H1 (cell line): ENCODE measurements at regions not wholly inside any gene's neighbourhood (a gene's known extent, or its start where the extent isn't known, plus 50 kb on each side); places are given as distances from the start of the nearest gene placed in this dataset.

Experiments
- CTCF ChIA-PET: fragments of 300-600 bp; sonication (Branson Sonifier 250); formaldehyde crosslinking; loops from one replicate; lab custom pipeline; 2021; ENCODE audit not compliant: partially characterized antibody; lab: Charles Lee
- POLR2A ChIA-PET: fragments of 300-600 bp; sonication (Branson Sonifier 250); formaldehyde crosslinking; loops from one replicate; lab custom pipeline; 2021; ENCODE audit warnings: inconsistent platforms; ENCODE audit not compliant: partially characterized antibody; lab: Charles Lee
- DNase-seq, 2 experiments: peaks; one replicate each; pipeline versions ENCODE4 v3.0.0 to v3.0.0-alpha.2; 2010 to 2022; ENCODE audit warnings: low spot score in 2 of 2, low read depth in 1 of 2, mixed read lengths in 1 of 2
- FAIRE-seq: peaks from 2 replicates; lab custom pipeline; 2011; peaks lifted over from hg19 to GRCh38; lab: Jason Lieb, UNC
- H2AFZ ChIP-seq: 2 replicates; pipeline ENCODE4 v1.8.1; 2012; ENCODE audit warnings: low read length, inconsistent platforms
- H2AK5ac ChIP-seq: 2 replicates; pipeline ENCODE4 v1.6.1; 2013; ENCODE audit warnings: low read depth, low read length
- H2BK120ac ChIP-seq: replicated peaks from 2 replicates; pipeline ENCODE3; 2013; ENCODE audit warnings: low read depth, low read length, inconsistent platforms
- H2BK12ac ChIP-seq: 2 replicates; pipeline ENCODE4 v1.6.1; 2013; ENCODE audit warnings: low read depth, low read length
- H2BK15ac ChIP-seq: 2 replicates; pipeline ENCODE4 v1.6.1; 2013; ENCODE audit warnings: low read length
- H2BK20ac ChIP-seq: 2 replicates; pipeline ENCODE4 v1.6.1; 2013; ENCODE audit warnings: low read length
- H2BK5ac ChIP-seq: 2 replicates; pipeline ENCODE4 v1.6.1; 2013; ENCODE audit warnings: low read depth, low read length
- H3K14ac ChIP-seq: 2 replicates; pipeline ENCODE4 v1.6.1; 2013; ENCODE audit warnings: inconsistent platforms; ENCODE audit not compliant: insufficient read length
- H3K18ac ChIP-seq: 2 replicates; pipeline ENCODE4 v1.6.1; 2013; ENCODE audit warnings: low read length; ENCODE audit errors: extremely low read depth
- H3K23ac ChIP-seq: 2 replicates; pipeline ENCODE4 v1.6.1; 2013; ENCODE audit warnings: inconsistent platforms; ENCODE audit not compliant: insufficient read length
- H3K23me2 ChIP-seq: 2 replicates; pipeline ENCODE4 v1.6.1; 2013; ENCODE audit warnings: low read depth, low read length
- H3K27ac ChIP-seq: 2 replicates; pipeline ENCODE4 v1.6.1; 2011; ENCODE audit warnings: low read depth, low read length, inconsistent platforms
- H3K27me3 ChIP-seq, 4 experiments: replicated peaks in 1 of 4; 1 replicate in 1 of 4; 2 replicates in 3 of 4; pipeline versions ENCODE4 v1.6.1 to v1.8.1; 2011 to 2013; ENCODE audit warnings: low read length in 3 of 4, mild to moderate bottlenecking in 3 of 4, inconsistent platforms in 2 of 4, mixed read lengths in 2 of 4, moderate library complexity in 1 of 4; ENCODE audit not compliant: control insufficient read depth in 3 of 4, insufficient read depth in 3 of 4; ENCODE audit errors: extremely low read depth in 1 of 4
- H3K36me3 ChIP-seq, 4 experiments: 2 replicates each; pipeline versions ENCODE4 v1.6.1 to v1.8.1; 2011 to 2013; ENCODE audit warnings: mild to moderate bottlenecking in 4 of 4, low read length in 3 of 4, moderate library complexity in 2 of 4, control low read depth in 1 of 4, inconsistent platforms in 1 of 4; ENCODE audit not compliant: insufficient read depth in 4 of 4, control insufficient read depth in 2 of 4
- H3K4ac ChIP-seq: replicated peaks from 2 replicates; pipeline ENCODE3; 2013; ENCODE audit warnings: low read length, low read depth, mixed read lengths, inconsistent platforms; ENCODE audit not compliant: insufficient read length
- H3K4me1 ChIP-seq, 4 experiments: replicated peaks in 1 of 4; 1 replicate in 1 of 4; 2 replicates in 3 of 4; pipeline versions ENCODE4 v1.6.1 to v1.8.1; 2011 to 2013; ENCODE audit warnings: low read length in 3 of 4, inconsistent platforms in 2 of 4, mixed read lengths in 1 of 4; ENCODE audit not compliant: insufficient read depth in 4 of 4, control insufficient read depth in 3 of 4
- H3K4me2 ChIP-seq, 2 experiments: 2 replicates each; pipeline versions ENCODE4 v1.6.1 to v1.8.1; 2011 to 2013; ENCODE audit warnings: low read depth in 2 of 2, low read length in 2 of 2, control low read depth in 1 of 2, inconsistent platforms in 1 of 2, mild to moderate bottlenecking in 1 of 2; ENCODE audit not compliant: insufficient read depth in 1 of 2
- H3K4me3 ChIP-seq, 4 experiments: fragments of 200-600, 300-600 bp in 1 of 4; sonication (generic), shearing (Covaris generic), sonication (Bioruptor Twin) in 1 of 4; 2 replicates each; pipeline versions ENCODE4 v1.5.1 to v1.8.1; 2011 to 2016; ENCODE audit warnings: low read length in 4 of 4, low read depth in 3 of 4, control low read depth in 2 of 4, inconsistent platforms in 2 of 4, mild to moderate bottlenecking in 2 of 4, mixed read lengths in 1 of 4, moderate library complexity in 1 of 4; ENCODE audit not compliant: insufficient read depth in 2 of 4; ENCODE audit errors: extremely low read depth in 1 of 4
- H3K56ac ChIP-seq: replicated peaks from 2 replicates; pipeline ENCODE3; 2013; ENCODE audit warnings: low read depth, mild to moderate bottlenecking, mixed read lengths, low read length, inconsistent platforms; ENCODE audit not compliant: insufficient read length
- H3K79me1 ChIP-seq: 2 replicates; pipeline ENCODE4 v1.6.1; 2013; ENCODE audit warnings: low read depth, low read length, control low read depth
- H3K79me2 ChIP-seq, 2 experiments: 2 replicates each; pipeline versions ENCODE4 v1.6.1 to v1.8.1; 2012 to 2013; ENCODE audit warnings: low read length in 2 of 2, mild to moderate bottlenecking in 2 of 2, inconsistent platforms in 1 of 2; ENCODE audit not compliant: insufficient read depth in 2 of 2, control insufficient read depth in 1 of 2
- H3K9ac ChIP-seq, 4 experiments: replicated peaks in 1 of 4; 1 replicate in 1 of 4; 2 replicates in 3 of 4; pipeline versions ENCODE4 v1.6.1 to v1.8.1; 2011 to 2013; ENCODE audit warnings: low read depth in 3 of 4, low read length in 3 of 4, control low read depth in 2 of 4, mild to moderate bottlenecking in 2 of 4, moderate library complexity in 2 of 4, inconsistent platforms in 1 of 4; ENCODE audit errors: extremely low read depth in 1 of 4
- H3K9me3 ChIP-seq, 2 experiments: 2 replicates each; pipeline versions ENCODE4 v1.6.1 to v1.8.1; 2012 to 2013; ENCODE audit warnings: mild to moderate bottlenecking in 2 of 2, moderate library complexity in 2 of 2, control low read depth in 1 of 2, inconsistent platforms in 1 of 2, low read depth in 1 of 2, low read length in 1 of 2, mixed read lengths in 1 of 2; ENCODE audit not compliant: insufficient read depth in 2 of 2
- H4K20me1 ChIP-seq, 2 experiments: replicated peaks in 1 of 2; 2 replicates each; pipeline versions ENCODE3 to v1.8.1; 2011 to 2013; ENCODE audit warnings: inconsistent platforms in 2 of 2, low read length in 2 of 2, mild to moderate bottlenecking in 1 of 2; ENCODE audit not compliant: insufficient read depth in 2 of 2, control insufficient read depth in 1 of 2
- H4K5ac ChIP-seq: 2 replicates; pipeline ENCODE4 v1.6.1; 2013; ENCODE audit warnings: low read length, low read depth, mixed read lengths, inconsistent platforms; ENCODE audit not compliant: insufficient read length
- H4K8ac ChIP-seq: 2 replicates; pipeline ENCODE4 v1.8.0; 2013; ENCODE audit warnings: mild to moderate bottlenecking, moderate library complexity, low read length, inconsistent platforms; ENCODE audit not compliant: insufficient read depth; ENCODE audit errors: extremely low read depth
- H4K91ac ChIP-seq: replicated peaks from 2 replicates; pipeline ENCODE3; 2013; ENCODE audit warnings: low read length, mixed read lengths, inconsistent platforms; ENCODE audit not compliant: insufficient read length
- BACH1 ChIP-seq: IDR thresholded peaks from 2 replicates; pipeline ENCODE4 v1.6.1; 2012; ENCODE audit warnings: low read length, improper control_type of control experiment
- BRCA1 ChIP-seq: IDR thresholded peaks from 2 replicates; pipeline ENCODE4 v1.6.1; 2012; ENCODE audit warnings: low read depth, low read length, improper control_type of control experiment
- CBX5 ChIP-seq: fragments of 300-800, 300-1000 bp; sonication (generic); IDR thresholded peaks from 2 replicates; pipeline ENCODE4 v1.7.1; 2016; ENCODE audit warnings: antibody characterized with exemption, low read length, low read depth
- CTBP2 ChIP-seq: IDR thresholded peaks from 2 replicates; pipeline ENCODE4 v1.7.0; 2011; ENCODE audit warnings: borderline replicate concordance, mild to moderate bottlenecking, moderate library complexity, mixed read lengths, low read length; ENCODE audit not compliant: insufficient read depth, insufficient read length
- GTF2F1 ChIP-seq: IDR thresholded peaks from 2 replicates; pipeline ENCODE4 v1.6.1; 2012; ENCODE audit warnings: low read depth, low read length, improper control_type of control experiment, borderline replicate concordance
- HDAC2 ChIP-seq, 2 experiments: fragments of 300-600 bp in 1 of 2; sonication (generic) in 1 of 2; IDR thresholded peaks; 2 replicates each; pipeline ENCODE4 v1.6.1; 2011 to 2012; ENCODE audit warnings: low read depth in 2 of 2, low read length in 2 of 2, mild to moderate bottlenecking in 2 of 2, moderate library complexity in 2 of 2, borderline replicate concordance in 1 of 2, inconsistent platforms in 1 of 2
- JUND ChIP-seq: IDR thresholded peaks from 2 replicates; pipeline ENCODE4 v1.6.1; 2011; ENCODE audit warnings: mild to moderate bottlenecking, improper control_type of control experiment, low read length
- KDM4A ChIP-seq: IDR thresholded peaks from one replicate; pipeline ENCODE4 v1.7.1; 2012; ENCODE audit warnings: low read depth, mild to moderate bottlenecking, moderate library complexity, low read length, inconsistent platforms; ENCODE audit not compliant: severe bottlenecking
- NRF1 ChIP-seq: IDR thresholded peaks from 2 replicates; pipeline ENCODE4 v1.6.1; 2011; ENCODE audit warnings: mild to moderate bottlenecking, low read depth, low read length, improper control_type of control experiment
- RFX5 ChIP-seq: IDR thresholded peaks from 2 replicates; pipeline ENCODE4 v1.6.1; 2011; ENCODE audit warnings: low read depth, low read length, improper control_type of control experiment, borderline replicate concordance
- RXRA ChIP-seq: IDR thresholded peaks from 2 replicates; pipeline ENCODE4 v1.6.1; 2011; ENCODE audit warnings: low read depth, mild to moderate bottlenecking, low read length, moderate library complexity; ENCODE audit not compliant: insufficient read depth
- SIRT6 ChIP-seq: IDR thresholded peaks from one replicate; pipeline ENCODE4 v1.7.1; 2012; ENCODE audit warnings: low read length, inconsistent platforms
- SRF ChIP-seq: IDR thresholded peaks from 2 replicates; pipeline ENCODE4 v1.6.1; 2011; ENCODE audit warnings: mild to moderate bottlenecking, low read depth, low read length, moderate library complexity
- TBP ChIP-seq: IDR thresholded peaks from 2 replicates; pipeline ENCODE4 v1.6.1; 2011; ENCODE audit warnings: low read depth, low read length, improper control_type of control experiment
- WGBS, 2 experiments: shearing (Covaris generic) in 1 of 2; methylation state at CpG; one replicate each; pipeline versions ENCODE4 v1.1.6 to v1.1.7; 2013 to 2015; ENCODE audit warnings: low lambda C conversion rate in 2 of 2, mixed read lengths in 2 of 2, inconsistent platforms in 1 of 2, low coverage in 1 of 2, missing lambda C conversion rate in 1 of 2; ENCODE audit not compliant: insufficient replicate concordance in 2 of 2, insufficient coverage in 1 of 2, insufficient read length in 1 of 2; ENCODE audit errors: extremely low coverage in 1 of 2, missing lambda C conversion rate in 1 of 2; 5-methylcytosine and 5-hydroxymethylcytosine counted together
- TF ChIP-seq, protein P1 (sequence below): IDR thresholded peaks from 2 replicates; pipeline ENCODE4 v1.6.1; 2011; ENCODE audit warnings: low read depth, mild to moderate bottlenecking, low read length; ENCODE audit not compliant: insufficient read depth

DNA sequence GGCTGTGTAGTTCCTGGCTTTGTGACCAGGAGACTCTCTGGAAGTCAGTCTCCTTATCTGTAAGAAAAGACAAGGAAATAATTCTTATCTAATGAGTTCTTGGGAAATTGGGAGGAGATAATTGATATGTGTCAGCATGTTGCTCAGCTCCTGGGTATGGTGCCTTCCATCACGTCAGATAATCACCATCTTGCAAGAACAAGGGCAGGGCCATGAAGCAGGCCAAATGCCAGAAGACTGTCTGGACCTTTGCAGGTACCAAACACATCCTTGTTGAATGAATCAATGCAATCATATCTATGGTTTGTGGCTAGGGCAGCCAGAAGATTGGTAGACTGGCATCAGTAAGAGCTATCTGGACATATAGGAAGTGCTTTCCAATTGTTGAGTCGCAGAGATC is 473.5 kb downstream of the TNS1 start:
- Histone ChIP-seq H3K23me2 (no peaks in the 10 kb centered on the region), H3K27ac (no peak overlapping the region), H2AK5ac (no peak overlapping the region), H4K91ac (no peak overlapping the region), H2AFZ (no peak overlapping the region), H3K79me2 (no peaks in the 10 kb centered on the region), H2BK12ac (no peak overlapping the region), H3K4me1 (no peaks in the 10 kb centered on the region), H3K56ac (no peak overlapping the region), H4K20me1 (no peaks in the 10 kb centered on the region), H3K18ac (no peak overlapping the region), H3K4ac (no peak overlapping the region), H2BK5ac (no peak overlapping the region), H2BK15ac (no peak overlapping the region), H3K4me3 (no peak overlapping the region), H3K9me3 (no peaks in the 10 kb centered on the region), H2BK20ac (no peak overlapping the region), H3K14ac (no peak overlapping the region), H2BK120ac (no peak overlapping the region), H4K8ac (no peak overlapping the region), H3K79me1 (no peaks in the 10 kb centered on the region), H3K27me3 (no peaks in the 10 kb centered on the region), H4K5ac (no peak overlapping the region), H3K9ac (no peak overlapping the region), H3K4me2 (no peak overlapping the region), H3K36me3 (no peaks in the 10 kb centered on the region), H3K23ac (no peak overlapping the region)
- no peak for DNase-seq
- 87% methylated on average over 2 of the region's 2 CpGs; no CpG with 5 or more reads in 1 of the 2 experiments for WGBS, 2 experiments
- ChIA-PET CTCF (no interaction called here), POLR2A (no interaction called here)
- FAIRE-seq: no peak
- TF ChIP-seq BRCA1 (no peak), CTBP2 (no peak), TBP (no peak), BACH1 (no peak), SIRT6 (no peak), JUND (no peak), SRF (no peak), KDM4A (no peak), HDAC2 (IDR thresholded peaks at IDR 0.05; ENCODE audit: borderline replicate concordance in 1 of 2, low read depth in 2 of 2, low read length in 2 of 2) (no peak), NRF1 (no peak), CBX5 (no peak), RFX5 (no peak), GTF2F1 (no peak), RXRA (no peak)
- TF ChIP-seq, protein P1, sequence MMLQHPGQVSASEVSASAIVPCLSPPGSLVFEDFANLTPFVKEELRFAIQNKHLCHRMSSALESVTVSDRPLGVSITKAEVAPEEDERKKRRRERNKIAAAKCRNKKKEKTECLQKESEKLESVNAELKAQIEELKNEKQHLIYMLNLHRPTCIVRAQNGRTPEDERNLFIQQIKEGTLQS: no peak
